ENCODE measurements at regions not wholly inside any gene's neighbourhood (a gene's known extent, or its start where the extent isn't known, plus 50 kb on each side); places are given as distances from the start of the nearest gene placed in this dataset.

GRCh38 chr5:61704289-61704688, 372.2 kb downstream of the ZSWIM6 start:
- Histone ChIP-seq H3K27me3 (no peaks in the 10 kb centered on the region), H3K27ac (no peak overlapping the region), H3K36me3 (no peaks in the 10 kb centered on the region), H3K4me1 (no peaks in the 10 kb centered on the region), H3K9me3 (no peaks in the 10 kb centered on the region), H3K4me3 (no peak overlapping the region)
- intact Hi-C loops (cut with DNase I) = no loop called here
- no peak for TF ChIP-seq POLR2AphosphoS5 (IDR thresholded peaks at IDR 0.05; ENCODE audit: insufficient read depth in 1 of 2, low read depth in 1 of 2)
- no peak for TF ChIP-seq POLR2A (IDR thresholded peaks at IDR 0.05)
- TF ChIP-seq CTCF (IDR thresholded peaks at IDR 0.05) = no peak
- DNase-seq (ENCODE audit: extremely low spot score in 2 of 2) = no peak

GRCh38 chr5:61706751-61707150, 374.7 kb downstream of the ZSWIM6 start:
- intact Hi-C loops (cut with DNase I) = no loop called here
- Histone ChIP-seq H3K4me3 (no peak overlapping the region), H3K36me3 (no peaks in the 10 kb centered on the region), H3K27me3 (no peaks in the 10 kb centered on the region), H3K27ac (no peak overlapping the region), H3K9me3 (no peaks in the 10 kb centered on the region), H3K4me1 (no peaks in the 10 kb centered on the region)
- TF ChIP-seq POLR2AphosphoS5 (IDR thresholded peaks at IDR 0.05; ENCODE audit: insufficient read depth in 1 of 2, low read depth in 1 of 2) (no peak), POLR2A (IDR thresholded peaks at IDR 0.05) (no peak), CTCF (IDR thresholded peaks at IDR 0.05) (no peak)
- no peak for DNase-seq (ENCODE audit: extremely low spot score in 2 of 2)

GRCh38 chr5:61719124-61719523, 387.1 kb downstream of the ZSWIM6 start:
- TF ChIP-seq CTCF (IDR thresholded peaks at IDR 0.05) (no peak), POLR2A (IDR thresholded peaks at IDR 0.05) (no peak), POLR2AphosphoS5 (IDR thresholded peaks at IDR 0.05; ENCODE audit: insufficient read depth in 1 of 2, low read depth in 1 of 2) (no peak)
- intact Hi-C loops (cut with DNase I) = no loop called here
- H3K36me3 ChIP-seq = no peaks in the 10 kb centered on the region

GRCh38 chr5:61720829-61721228, 388.8 kb downstream of the ZSWIM6 start:
- TF ChIP-seq POLR2AphosphoS5 (IDR thresholded peaks at IDR 0.05; ENCODE audit: insufficient read depth in 1 of 2, low read depth in 1 of 2) (no peak), CTCF (IDR thresholded peaks at IDR 0.05) (no peak), POLR2A (IDR thresholded peaks at IDR 0.05) (no peak)
- H3K27ac ChIP-seq = no peak overlapping the region
- intact Hi-C loops (cut with DNase I) = no loop called here
- H3K4me3 ChIP-seq = no peak overlapping the region
- H3K27me3 ChIP-seq = no peaks in the 10 kb centered on the region
- peaks cover 3% of the 10 kb centered on the region for H3K9me3 ChIP-seq
- DNase-seq (ENCODE audit: extremely low spot score in 2 of 2) = no peak
- no peaks in the 10 kb centered on the region for H3K36me3 ChIP-seq
- H3K4me1 ChIP-seq = no peaks in the 10 kb centered on the region

More at GRCh38 chr5:61719124-61719523, 387.1 kb downstream of the ZSWIM6 start:
- Histone ChIP-seq H3K4me3 (no peak overlapping the region), H3K4me1 (no peaks in the 10 kb centered on the region), H3K27ac (no peak overlapping the region), H3K27me3 (no peaks in the 10 kb centered on the region), H3K9me3 (peaks cover 3% of the 10 kb centered on the region)
- DNase-seq (ENCODE audit: extremely low spot score in 2 of 2) = no peak

GRCh38 chr5:61724102-61724501, 392.0 kb downstream of the ZSWIM6 start:
- peaks cover 3% of the 10 kb centered on the region for H3K9me3 ChIP-seq
- H3K36me3 ChIP-seq = no peaks in the 10 kb centered on the region
- TF ChIP-seq POLR2A (IDR thresholded peaks at IDR 0.05) (no peak), CTCF (IDR thresholded peaks at IDR 0.05) (no peak), POLR2AphosphoS5 (IDR thresholded peaks at IDR 0.05; ENCODE audit: insufficient read depth in 1 of 2, low read depth in 1 of 2) (no peak)
- no peak overlapping the region for H3K27ac ChIP-seq
- no peak overlapping the region for H3K4me3 ChIP-seq
- intact Hi-C loops (cut with DNase I) = no loop called here
- no peaks in the 10 kb centered on the region for H3K27me3 ChIP-seq
- no peaks in the 10 kb centered on the region for H3K4me1 ChIP-seq
- no peak for DNase-seq (ENCODE audit: extremely low spot score in 2 of 2)

Measured in vagina (tissue), 2 donors.